GM12872 (cell line): ENCODE measurements at regions not wholly inside any gene's neighbourhood (a gene's known extent, or its start where the extent isn't known, plus 50 kb on each side); places are given as distances from the start of the nearest gene placed in this dataset.
A peak's percentile ranks its signal among the peaks of the same experiment; 100 is the strongest.

ENCODE experiments used
- TF ChIP-seq, protein P1 (sequence below): IDR thresholded peaks from 3 replicates; pipeline ENCODE4 v1.5.1; 2011; ENCODE audit warnings: low read depth, mild to moderate bottlenecking, low read length, moderate library complexity; ENCODE audit not compliant: insufficient read depth

DNA sequence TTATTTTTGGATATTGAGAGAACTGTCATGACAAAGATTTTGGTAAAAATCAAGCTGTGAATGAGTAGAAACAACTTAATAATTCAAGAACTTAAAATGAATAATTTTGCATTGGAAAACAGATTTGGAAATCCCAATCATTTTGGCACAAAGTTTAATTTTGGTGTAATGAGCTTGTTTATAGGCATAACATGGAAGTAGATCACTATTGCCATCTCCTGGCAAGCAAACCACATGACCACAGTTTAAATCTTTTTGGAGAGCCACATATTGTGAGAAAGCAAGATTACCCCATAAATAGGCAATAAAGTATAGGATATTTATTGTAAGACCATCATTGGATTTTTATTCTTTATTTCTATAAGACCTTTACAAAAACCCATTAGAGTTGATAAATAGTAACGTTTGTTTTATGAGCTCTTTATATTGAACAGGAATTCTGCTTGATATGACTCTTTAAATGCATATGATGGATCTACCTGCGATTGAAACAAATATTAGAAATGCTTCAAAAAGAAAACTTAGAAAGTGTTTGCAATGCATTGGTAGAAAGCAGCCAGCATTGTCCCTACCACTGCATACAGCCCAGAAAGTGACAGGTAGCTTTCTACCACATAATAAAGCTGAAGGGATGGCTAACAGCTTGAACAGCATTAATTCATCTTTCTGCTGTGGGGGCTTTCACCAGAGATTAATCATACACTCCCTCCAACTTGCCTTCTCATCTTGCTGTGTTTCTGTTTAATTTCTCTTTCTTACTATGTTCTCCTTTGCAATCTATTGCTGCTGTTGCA is 766.8 kb downstream of the TBL1XR1 start:
- TF ChIP-seq, protein P1, sequence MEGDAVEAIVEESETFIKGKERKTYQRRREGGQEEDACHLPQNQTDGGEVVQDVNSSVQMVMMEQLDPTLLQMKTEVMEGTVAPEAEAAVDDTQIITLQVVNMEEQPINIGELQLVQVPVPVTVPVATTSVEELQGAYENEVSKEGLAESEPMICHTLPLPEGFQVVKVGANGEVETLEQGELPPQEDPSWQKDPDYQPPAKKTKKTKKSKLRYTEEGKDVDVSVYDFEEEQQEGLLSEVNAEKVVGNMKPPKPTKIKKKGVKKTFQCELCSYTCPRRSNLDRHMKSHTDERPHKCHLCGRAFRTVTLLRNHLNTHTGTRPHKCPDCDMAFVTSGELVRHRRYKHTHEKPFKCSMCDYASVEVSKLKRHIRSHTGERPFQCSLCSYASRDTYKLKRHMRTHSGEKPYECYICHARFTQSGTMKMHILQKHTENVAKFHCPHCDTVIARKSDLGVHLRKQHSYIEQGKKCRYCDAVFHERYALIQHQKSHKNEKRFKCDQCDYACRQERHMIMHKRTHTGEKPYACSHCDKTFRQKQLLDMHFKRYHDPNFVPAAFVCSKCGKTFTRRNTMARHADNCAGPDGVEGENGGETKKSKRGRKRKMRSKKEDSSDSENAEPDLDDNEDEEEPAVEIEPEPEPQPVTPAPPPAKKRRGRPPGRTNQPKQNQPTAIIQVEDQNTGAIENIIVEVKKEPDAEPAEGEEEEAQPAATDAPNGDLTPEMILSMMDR, result peak; percentile 35; the same call in 2 of the 3 replicates

DNA sequence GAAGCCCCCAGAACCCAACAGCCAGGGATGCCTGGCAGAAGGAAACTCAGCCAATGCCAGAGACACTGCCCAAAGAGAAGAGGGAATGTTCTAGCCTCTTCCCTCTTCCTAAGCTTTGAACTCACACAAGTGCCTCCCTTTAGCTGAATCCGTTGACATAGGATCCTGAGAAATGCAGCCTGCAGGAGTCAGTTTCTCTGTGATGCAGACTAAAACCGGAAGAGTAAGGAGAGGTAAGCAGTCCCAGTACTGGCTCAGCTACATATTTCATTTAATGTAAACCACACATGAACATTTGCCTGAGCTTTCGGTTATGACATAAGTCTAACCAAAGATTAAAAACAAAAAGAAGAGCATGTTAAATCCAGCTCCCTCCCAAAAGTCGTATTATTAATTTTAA is 768.7 kb downstream of the TBL1XR1 start:
- TF ChIP-seq, protein P1, result no peak

DNA sequence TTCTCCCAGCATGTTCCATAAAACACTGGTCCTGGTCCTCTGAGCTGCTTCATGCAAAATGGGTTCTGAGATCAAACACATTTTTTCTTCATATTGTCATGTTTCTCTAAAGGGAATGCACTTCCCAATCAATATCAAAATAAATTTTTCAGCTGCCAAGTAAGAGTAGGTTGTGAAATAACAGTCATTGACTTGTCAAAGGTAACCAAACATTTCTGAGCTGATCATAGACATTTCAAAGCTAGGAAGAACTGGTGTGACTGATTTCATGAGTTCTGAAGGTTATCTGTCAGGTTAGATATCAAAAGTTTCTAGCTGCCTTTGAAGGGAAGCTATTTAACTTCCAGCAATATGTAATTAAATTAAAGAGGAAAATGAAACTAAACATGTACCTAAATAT is 770.9 kb downstream of the TBL1XR1 start:
- TF ChIP-seq, protein P1, result no peak

DNA sequence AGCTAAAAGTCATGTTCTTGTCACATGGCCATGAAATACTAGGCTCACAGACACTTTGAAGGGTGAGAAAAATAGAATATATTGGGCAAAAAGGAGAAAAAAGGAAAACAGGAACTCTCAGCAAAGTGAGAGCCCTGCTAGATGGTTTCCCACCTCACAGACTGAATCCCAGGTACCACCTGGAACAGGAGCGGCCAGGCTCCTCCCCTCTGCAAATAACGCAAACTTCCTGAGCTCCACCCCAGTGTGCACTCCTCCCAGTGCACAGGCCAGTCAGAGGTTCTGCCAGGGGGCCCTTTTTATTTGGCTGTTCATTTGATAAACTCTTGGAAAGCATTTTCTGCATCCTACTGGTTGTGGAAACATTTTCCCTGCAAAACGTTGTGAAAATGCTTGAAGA is 780.4 kb downstream of the TBL1XR1 start:
- TF ChIP-seq, protein P1, result no peak

DNA sequence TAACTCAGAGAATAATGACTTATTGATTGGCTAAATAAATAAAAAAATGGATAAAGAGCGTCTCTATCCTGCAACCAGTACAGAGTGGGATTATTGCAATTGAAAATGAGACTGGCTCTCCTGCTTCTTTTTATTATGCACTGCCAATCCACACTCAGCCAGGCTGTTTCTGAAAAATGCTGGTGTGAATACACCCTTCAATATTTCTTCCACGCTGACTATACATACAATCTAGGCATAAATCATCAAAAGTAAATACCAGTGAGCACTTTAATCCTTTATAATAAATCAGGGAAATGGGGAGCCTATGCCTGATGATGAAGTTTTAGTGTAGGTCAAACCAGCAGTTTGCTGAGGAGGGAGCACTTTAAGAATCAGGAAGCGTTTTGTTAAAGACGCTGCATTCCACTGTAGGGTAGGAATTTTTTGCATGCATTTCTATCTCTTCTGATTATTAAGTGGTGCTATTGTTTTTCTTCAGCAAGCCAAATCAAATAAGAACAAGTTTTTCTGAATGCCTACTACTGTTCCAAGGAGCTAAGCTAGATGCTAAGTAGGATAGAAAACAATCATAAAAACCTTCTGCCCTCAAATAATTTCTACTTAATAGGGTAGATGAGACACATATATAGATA is 781.5 kb downstream of the TBL1XR1 start:
- TF ChIP-seq, protein P1, result no peak

DNA sequence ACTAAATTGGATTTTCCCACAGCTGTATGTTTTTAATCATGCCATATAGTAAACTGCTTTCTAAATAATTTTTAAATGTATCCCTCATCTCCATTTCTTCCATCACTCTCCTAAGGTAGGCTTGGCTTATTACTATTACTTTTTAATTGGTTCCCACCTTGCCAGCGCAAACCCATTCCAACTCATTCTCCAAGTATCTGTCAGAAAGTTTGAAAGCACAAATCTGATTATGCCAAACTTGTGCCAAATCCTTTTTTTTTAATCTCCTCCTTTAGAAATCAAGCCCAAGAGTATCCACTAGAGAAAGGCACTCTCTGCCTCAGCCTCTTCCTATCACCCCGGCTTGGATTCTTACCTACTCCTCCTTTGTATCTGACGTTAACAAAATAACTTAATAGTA is 784.5 kb downstream of the TBL1XR1 start:
- TF ChIP-seq, protein P1, result no peak

DNA sequence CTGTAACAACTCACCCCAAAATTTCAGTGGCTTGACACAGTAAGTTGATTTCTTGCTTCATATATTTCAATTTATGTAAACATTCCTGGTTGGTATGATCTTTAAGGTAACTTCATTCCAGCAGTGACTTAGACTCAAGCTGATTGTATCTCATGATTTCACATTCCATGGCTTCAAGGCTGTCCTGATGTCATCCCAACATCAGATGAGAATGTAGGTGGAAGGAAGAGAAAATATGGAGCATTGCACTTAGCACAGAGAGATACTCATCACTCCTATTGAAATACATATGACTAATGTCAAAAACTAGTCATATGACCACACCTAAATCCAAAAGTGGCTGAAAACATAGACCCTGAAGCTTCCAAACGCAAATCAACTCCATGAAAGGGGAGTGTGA is 793.8 kb downstream of the TBL1XR1 start:
- TF ChIP-seq, protein P1, result no peak
